IPS-NIHi11 (cell line): ENCODE measurements at regions not wholly inside any gene's neighbourhood (a gene's known extent, or its start where the extent isn't known, plus 50 kb on each side); places are given as distances from the start of the nearest gene placed in this dataset.
"Not testable (repeated sequence)": the region's sequence is repeated elsewhere in the genome, so short reads cannot be mapped to it uniquely, and the experiment has no call there.

ENCODE experiments used
- DNase-seq: peaks from one replicate; pipeline ENCODE4 v3.0.0; 2012; ENCODE audit warnings: mixed read lengths, low spot score

DNA sequence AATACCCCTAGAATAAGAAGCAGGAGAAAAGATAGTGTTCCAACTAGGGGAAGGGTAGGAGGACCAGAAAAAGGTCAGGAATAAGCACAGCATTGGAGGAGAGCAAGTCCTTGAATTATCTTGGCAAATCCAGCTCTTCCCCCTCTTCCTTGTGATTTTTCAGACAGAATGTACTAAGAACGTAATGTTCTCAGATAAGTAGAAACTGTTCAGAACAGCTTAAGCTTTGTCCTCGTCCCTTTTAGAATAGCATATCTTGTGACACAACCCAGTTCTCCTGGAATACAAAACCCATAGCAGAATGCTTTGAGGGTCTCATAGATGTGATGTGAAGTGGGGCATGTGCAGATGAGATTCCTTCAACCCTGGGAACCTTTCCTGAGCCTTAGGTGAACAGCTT, 97.4 kb downstream of the EMB start:
- no peak for DNase-seq

GRCh38 chr5:50340757-50341156, 100.3 kb downstream of the EMB start:
- DNase-seq: no peak

DNA sequence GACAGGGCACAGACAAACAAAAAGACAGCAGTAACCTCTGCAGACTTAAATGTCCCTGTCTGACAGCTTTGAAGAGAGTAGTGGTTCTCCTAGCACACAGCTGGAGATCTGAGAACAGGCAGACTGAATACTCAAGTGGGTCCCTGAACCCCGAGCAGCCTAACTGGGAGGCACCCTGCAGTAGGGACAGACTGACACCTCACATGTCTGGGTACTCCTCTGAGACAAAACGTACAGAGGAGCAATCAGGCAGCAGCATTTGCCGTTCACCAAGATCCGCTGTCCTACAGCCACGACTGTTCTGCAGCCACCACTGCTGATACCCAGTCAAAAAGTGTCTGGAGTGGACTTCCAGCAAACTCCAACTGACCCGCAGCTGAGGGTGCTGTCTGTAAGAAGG, 110.5 kb downstream of the EMB start:
- not testable (repeated sequence) for DNase-seq

DNA sequence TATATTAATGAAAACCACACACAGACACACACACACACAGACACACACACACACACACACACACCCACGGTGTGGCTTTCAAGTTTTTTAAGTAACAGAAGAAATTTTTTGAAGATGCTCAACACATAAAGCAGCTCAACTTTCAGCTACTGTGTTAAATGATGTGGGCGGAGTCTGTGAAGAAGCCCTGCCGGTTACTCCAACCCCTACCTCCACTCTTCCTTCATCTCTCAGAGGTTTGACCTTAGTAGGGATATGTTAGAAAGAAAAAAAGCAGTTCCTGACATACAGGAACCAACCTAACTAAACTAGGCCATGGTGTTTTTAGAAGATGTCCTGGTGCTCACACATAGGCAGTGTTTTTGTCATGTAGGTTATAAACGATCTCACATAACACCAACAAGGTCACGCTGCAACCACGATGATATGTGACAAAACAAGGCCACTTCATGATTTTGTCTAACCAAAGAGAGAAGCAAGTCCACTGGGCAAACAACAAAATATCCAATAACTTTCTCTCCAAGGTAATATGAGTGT, 112.8 kb downstream of the EMB start:
- DNase-seq: no peak

DNA sequence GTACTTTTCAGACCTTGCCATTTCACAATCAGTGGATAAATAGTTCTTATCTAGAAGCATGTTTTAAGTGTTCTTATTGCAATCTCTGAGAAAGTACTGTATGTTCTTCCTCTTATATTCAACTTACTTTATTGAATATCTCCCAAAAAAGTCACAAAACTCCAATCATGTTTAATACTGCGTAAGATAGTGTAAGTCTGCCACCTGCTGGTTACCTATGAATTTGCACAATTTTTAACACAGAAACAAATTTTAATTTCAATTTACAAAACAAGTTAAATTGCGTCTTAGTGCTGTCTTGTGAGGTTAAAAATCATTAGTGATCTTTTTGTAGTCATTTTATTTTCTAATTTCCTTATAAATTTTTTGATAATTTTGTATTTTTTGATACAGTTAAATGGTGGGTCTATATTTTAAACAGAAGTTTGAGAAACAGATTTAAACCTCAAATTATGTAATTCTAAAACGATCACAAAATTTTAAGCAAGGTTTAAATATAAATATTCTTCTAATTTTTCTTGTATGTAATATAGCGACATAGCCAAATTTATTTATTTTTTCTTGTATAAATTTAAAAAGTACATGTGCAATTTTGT, 115.8 kb downstream of the EMB start:
- peak; percentile 7 for DNase-seq

DNA sequence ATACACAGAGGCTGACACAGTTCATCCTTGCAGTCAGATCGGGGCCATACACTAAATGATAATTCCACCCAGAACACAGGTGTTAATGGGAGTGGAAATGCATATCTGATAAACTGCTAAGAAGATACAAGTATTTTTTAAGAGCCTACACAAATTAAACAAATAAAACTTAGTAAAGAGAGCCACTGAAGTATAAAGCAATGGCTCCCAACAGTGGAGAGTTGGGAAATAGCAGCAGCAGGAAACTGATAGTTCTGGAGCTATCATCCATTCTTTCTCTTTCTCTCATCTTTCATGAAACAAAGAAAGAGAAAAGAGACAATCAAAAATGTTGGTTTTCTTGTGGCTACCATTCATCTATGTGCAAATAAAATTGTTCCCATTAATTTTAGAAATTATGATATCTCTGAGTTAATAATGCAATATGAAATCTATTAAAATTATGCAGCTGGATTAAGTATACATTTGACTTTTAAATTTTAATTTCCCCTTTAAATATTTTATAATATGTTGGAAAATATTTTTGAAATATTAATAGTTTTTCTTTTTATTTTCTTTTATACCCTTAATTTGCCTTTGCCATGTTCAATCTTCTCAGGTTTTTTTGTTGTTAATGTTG, 120.8 kb downstream of the EMB start:
- DNase-seq: no peak

DNA sequence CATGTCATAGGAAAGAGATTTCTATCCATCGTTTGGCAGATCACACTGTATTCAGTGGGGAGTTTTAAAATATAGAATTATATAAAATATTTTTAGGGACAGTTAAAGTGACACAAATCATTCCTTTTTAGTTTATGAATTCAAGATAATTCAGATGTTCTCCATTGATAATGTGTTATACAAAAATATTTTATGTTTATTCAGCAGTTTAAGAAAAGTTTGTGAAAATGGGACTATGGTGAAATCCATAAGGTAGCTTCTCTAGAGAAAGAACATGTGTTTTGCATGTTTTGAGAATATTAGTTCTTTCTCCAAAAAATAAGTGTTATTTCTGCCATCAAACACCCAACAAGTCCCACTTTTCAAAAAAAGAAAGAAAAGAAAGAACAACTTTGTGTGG, 122.9 kb downstream of the EMB start:
- no peak for DNase-seq

DNA sequence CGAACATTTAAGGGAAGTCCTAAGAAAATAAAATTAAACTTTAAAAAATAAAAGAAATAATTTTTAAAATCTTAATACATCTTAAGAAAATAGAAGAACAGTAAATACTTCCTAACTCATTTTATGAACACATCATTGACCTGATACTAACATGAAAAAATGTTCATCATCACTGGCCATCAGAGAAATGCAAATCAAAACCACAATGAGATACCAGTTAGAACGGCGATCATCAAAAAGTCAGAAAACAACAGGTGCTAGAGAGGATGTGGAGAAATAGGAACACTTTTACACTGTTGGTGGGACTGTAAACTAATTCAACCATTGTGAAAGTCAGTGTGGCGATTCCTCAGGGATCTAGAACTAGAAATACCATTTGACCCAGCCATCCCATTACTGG, 134.6 kb downstream of the EMB start:
- not testable (repeated sequence) for DNase-seq

DNA sequence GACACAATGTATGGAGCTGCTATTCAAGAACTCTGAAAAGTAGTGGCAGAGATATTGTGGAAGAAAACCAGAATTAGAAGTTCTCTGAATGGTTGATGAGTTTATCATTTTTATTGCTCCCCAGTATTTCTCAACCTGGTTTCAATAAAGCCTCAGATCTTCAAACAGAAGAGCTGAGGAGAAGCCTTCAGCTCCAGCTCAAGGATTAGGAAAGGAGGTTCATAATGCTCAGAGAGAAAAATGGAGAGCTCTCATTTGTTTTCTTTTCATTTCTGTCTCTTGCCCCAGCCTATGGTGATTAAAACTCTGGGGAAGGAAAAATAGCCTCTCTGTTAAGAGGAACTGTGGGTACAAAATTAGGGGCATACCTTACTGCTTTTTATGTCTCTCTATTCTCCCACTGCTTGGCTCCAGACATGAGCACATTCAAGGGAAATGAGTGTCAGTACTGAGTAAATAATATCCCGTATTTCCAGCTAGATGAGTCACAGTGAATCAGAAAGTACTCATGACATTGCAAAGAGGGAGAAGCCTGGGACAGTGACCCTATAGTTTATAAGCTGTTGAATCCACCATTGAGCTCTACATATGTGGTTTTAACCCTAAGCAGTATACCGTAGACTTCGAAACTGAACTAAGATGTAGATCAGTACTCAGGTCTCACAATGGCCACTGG, 138.1 kb downstream of the EMB start:
- DNase-seq: no peak

GRCh38 chr5:50301756-50302155, 139.3 kb downstream of the EMB start:
- no peak for DNase-seq

DNA sequence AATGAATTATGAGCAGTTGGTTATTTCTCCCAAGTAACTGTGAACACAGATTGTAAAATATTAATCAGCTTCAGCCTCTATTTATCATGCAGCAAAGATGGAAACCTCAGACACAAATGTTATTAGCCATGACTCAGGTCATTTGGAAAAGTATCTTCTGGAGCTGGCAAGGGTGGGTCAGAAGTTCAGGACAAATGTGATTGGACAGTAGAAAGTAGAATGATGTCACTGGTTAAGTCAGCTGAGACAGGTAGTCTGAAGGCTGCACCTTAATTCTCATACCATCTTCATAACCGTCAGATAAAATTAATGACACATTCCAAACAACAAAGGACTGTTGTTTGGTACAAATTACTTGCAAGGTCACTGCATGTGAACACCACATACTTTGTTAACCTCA, 140.2 kb downstream of the EMB start:
- DNase-seq: no peak

GRCh38 chr5:50299896-50300295, 141.2 kb downstream of the EMB start:
- no peak for DNase-seq

DNA sequence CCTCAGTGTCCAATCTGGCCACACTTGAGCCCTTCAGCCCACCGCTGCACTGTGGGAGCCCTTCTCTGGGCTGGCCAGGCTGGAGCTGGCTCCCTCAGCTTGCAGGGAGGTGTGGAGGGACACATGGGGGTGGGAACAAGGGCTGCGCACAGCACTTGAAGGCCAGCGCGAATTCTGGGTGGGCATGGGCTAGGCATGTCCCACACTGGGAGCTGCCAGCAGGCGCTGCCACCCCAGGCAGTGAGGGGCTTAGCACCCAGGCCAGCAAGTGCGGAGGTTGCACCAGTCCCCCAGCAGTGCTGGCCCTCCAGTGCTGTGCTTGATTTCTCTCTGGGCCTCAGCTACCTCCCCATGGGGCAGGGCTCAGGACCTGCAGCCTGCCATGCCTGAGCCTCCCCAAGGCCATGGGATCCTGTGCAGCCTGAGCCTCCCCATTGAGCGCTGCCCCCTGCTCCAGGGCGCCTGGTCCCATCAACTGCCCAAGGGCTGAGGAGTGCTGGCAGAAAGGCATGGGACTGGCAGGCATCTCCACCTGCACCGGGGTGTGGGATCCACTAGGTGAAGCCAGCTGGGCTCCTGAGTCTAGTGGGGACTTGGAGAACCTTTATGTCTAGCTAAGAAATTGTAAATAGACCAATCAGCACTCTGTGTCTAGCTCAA, 148.2 kb downstream of the EMB start:
- DNase-seq: no peak

GRCh38 chr5:50280461-50280860, 160.6 kb downstream of the EMB start:
- DNase-seq: not testable (repeated sequence)
